ENCODE measurements at regions not wholly inside any gene's neighbourhood (a gene's known extent, or its start where the extent isn't known, plus 50 kb on each side); places are given as distances from the start of the nearest gene placed in this dataset.

DNA sequence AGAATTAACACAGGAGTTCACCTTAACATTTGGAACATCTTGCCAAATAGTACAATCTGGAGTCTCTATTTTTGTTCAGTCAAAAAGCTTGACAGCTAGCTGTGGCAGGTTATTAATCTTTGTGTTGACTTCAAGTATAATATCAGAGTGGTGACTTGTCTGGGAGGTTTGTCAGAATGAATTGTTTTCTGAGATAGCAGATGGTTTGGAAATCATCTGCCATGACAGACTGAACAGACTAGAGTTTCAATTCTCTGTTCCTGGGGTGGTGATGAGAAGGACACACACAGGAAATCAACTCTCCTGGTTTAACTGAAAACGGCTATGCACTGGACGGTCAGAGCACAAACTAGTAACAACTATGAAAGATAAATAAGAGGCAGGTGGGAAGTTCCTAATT is 203.3 kb upstream of the EMCN start:
- TF ChIP-seq, protein P1, sequence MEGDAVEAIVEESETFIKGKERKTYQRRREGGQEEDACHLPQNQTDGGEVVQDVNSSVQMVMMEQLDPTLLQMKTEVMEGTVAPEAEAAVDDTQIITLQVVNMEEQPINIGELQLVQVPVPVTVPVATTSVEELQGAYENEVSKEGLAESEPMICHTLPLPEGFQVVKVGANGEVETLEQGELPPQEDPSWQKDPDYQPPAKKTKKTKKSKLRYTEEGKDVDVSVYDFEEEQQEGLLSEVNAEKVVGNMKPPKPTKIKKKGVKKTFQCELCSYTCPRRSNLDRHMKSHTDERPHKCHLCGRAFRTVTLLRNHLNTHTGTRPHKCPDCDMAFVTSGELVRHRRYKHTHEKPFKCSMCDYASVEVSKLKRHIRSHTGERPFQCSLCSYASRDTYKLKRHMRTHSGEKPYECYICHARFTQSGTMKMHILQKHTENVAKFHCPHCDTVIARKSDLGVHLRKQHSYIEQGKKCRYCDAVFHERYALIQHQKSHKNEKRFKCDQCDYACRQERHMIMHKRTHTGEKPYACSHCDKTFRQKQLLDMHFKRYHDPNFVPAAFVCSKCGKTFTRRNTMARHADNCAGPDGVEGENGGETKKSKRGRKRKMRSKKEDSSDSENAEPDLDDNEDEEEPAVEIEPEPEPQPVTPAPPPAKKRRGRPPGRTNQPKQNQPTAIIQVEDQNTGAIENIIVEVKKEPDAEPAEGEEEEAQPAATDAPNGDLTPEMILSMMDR (conservative IDR thresholded peaks at IDR 0.05; ENCODE audit: low read depth, low read length): no peak
- no peak for TF ChIP-seq EZH2 (IDR thresholded peaks at IDR 0.05; ENCODE audit: borderline replicate concordance, low read depth, low read length, poor library complexity, severe bottlenecking)
- ChIA-PET POLR2A (ENCODE audit: low non-redundant PET) (no interaction called here), CTCF (no interaction called here)
- H3K9me3 ChIP-seq (ENCODE audit: low read depth, low read length, poor library complexity, severe bottlenecking): peaks cover 2% of the 10 kb centered on the region
- H3K36me3 ChIP-seq (ENCODE audit: insufficient read depth, low read length, poor library complexity, severe bottlenecking): no peaks in the 10 kb centered on the region
- no peak for DNase-seq (ENCODE audit: low spot score)
- BruUV-seq (replicated peaks): no TSS peak
- H3K4me1 ChIP-seq (ENCODE audit: insufficient read depth, low read length, poor library complexity, severe bottlenecking): no peaks in the 10 kb centered on the region
- no peak overlapping the region for H3K4me3 ChIP-seq (ENCODE audit: low read depth, low read length, poor library complexity, severe bottlenecking)
- no peak overlapping the region for H3K27ac ChIP-seq (ENCODE audit: low read depth, low read length, poor library complexity, severe bottlenecking)
- H3K27me3 ChIP-seq (replicated peaks; ENCODE audit: insufficient read depth, low read depth, low read length, poor library complexity): no peaks in the 10 kb centered on the region
- intact Hi-C loops (cut with micrococcal nuclease; ENCODE audit: unreplicated experiment): no loop called here

DNA sequence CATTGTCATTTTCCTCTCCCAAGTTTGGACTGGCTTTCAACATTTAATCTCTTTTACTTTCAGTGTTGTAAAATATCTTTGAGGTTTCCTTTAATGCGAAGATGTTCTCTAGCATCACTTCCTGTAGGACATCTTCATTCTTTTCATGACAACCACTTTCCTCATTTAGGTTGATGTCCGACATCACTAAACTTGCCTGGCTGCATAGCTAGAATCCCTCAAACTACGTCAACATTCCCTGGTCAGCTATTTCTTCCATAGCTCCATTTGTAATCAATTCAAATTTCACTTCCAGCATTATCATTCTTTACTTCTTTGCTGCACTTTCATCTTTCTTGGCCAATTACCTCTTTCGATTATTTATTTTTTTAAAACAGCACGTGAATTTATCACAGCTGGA is 198.6 kb upstream of the EMCN start:
- BruUV-seq (replicated peaks): no TSS peak
- DNase-seq (ENCODE audit: low spot score): no peak
- Histone ChIP-seq H3K4me1 (ENCODE audit: insufficient read depth, low read length, poor library complexity, severe bottlenecking) (no peaks in the 10 kb centered on the region), H3K9me3 (ENCODE audit: low read depth, low read length, poor library complexity, severe bottlenecking) (no peaks in the 10 kb centered on the region), H3K36me3 (ENCODE audit: insufficient read depth, low read length, poor library complexity, severe bottlenecking) (no peaks in the 10 kb centered on the region), H3K27ac (ENCODE audit: low read depth, low read length, poor library complexity, severe bottlenecking) (no peak overlapping the region), H3K4me3 (ENCODE audit: low read depth, low read length, poor library complexity, severe bottlenecking) (no peak overlapping the region), H3K27me3 (replicated peaks; ENCODE audit: insufficient read depth, low read depth, low read length, poor library complexity) (no peaks in the 10 kb centered on the region)
- intact Hi-C loops (cut with micrococcal nuclease; ENCODE audit: unreplicated experiment): no loop called here
- ChIA-PET CTCF (no interaction called here), POLR2A (ENCODE audit: low non-redundant PET) (no interaction called here)
- TF ChIP-seq, protein P1 (conservative IDR thresholded peaks at IDR 0.05; ENCODE audit: low read depth, low read length): no peak
- no peak for TF ChIP-seq EZH2 (IDR thresholded peaks at IDR 0.05; ENCODE audit: borderline replicate concordance, low read depth, low read length, poor library complexity, severe bottlenecking)

DNA sequence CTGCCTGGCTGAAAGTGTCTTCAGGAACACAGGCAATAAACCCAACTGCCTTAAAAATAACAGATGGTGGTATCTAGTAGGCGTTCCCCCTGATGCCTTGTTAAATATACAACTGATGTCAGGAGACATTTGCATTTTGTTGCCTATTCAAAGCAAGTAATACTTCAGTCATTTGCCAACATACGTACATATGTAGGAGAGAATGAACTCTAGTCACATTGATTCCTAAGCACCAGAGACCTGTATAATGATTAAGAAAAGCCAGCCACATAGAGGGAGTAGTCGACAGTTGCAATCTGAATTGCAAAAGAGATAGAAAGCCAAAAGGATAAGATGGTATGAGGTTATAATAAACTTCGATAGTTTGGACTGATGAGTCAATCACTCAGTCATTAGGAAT is 191.0 kb upstream of the EMCN start:
- CTCF ChIA-PET: no interaction called here

More for the DNA sequence above, 191.0 kb upstream of the EMCN start:
- no peaks in the 10 kb centered on the region for H3K27me3 ChIP-seq (replicated peaks; ENCODE audit: insufficient read depth, low read depth, low read length, poor library complexity)
- no peak overlapping the region for H3K27ac ChIP-seq (ENCODE audit: low read depth, low read length, poor library complexity, severe bottlenecking)
- no peak overlapping the region for H3K4me3 ChIP-seq (ENCODE audit: low read depth, low read length, poor library complexity, severe bottlenecking)
- BruUV-seq (replicated peaks): no TSS peak
- DNase-seq (ENCODE audit: low spot score): no peak
- TF ChIP-seq EZH2 (IDR thresholded peaks at IDR 0.05; ENCODE audit: borderline replicate concordance, low read depth, low read length, poor library complexity, severe bottlenecking): no peak
- TF ChIP-seq, protein P1 (conservative IDR thresholded peaks at IDR 0.05; ENCODE audit: low read depth, low read length): no peak
- intact Hi-C loops (cut with micrococcal nuclease; ENCODE audit: unreplicated experiment): no loop called here
- no peaks in the 10 kb centered on the region for H3K36me3 ChIP-seq (ENCODE audit: insufficient read depth, low read length, poor library complexity, severe bottlenecking)
- POLR2A ChIA-PET (ENCODE audit: low non-redundant PET): no interaction called here
- H3K4me1 ChIP-seq (ENCODE audit: insufficient read depth, low read length, poor library complexity, severe bottlenecking): no peaks in the 10 kb centered on the region
- H3K9me3 ChIP-seq (ENCODE audit: low read depth, low read length, poor library complexity, severe bottlenecking): no peaks in the 10 kb centered on the region
